HG03432 (cell line): ENCODE measurements at regions not wholly inside any gene's neighbourhood (a gene's known extent, or its start where the extent isn't known, plus 50 kb on each side); places are given as distances from the start of the nearest gene placed in this dataset.
"Not testable (repeated sequence)": the region's sequence is repeated elsewhere in the genome, so short reads cannot be mapped to it uniquely, and the experiment has no call there.

ENCODE experiments used
- ATAC-seq: cut with Tn5 transposase; IDR thresholded peaks from one replicate; pipeline ENCODE4 v1.9.1; 2021; ENCODE audit warnings: mild to moderate bottlenecking, moderate library complexity; ENCODE audit not compliant: unreplicated experiment

DNA sequence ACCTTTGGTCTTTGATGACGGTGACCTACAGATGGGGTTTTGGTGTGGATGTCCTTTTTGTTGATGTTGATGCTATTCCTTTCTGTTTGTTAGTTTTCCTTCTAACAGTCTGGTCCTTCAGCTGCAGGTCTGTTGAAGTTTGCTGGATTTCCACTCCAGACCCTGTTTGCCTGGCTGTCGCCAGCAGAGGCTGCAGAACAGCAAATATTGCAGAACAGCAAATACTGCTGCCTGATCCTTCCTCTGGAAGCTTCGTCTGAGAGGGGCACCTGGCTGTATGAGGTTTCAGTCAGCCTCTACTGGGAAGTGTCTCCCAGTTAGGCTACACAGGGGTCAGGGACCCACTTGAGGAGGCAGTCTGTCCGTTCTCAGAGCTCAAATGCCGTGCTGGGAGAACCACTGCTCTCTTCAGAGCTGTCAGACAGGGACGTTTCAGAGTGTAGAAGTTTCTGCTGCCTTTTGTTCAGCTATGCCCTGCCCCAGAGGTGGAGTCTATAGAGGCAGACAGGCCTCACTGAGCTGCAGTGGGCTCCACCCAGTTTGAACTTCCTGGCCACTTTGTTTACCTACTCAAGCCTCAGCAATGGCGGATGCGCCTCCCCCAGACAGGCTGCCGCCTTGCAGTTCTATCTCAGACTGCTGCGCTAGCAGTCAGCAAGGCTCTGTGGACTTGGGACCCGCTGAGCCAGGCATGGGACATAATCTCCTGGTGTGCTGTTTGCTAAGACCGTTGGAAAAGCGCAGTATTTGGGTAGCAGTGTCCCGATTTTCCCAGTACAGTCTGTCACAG, 156.4 kb upstream of the NR3C2 start:
- not testable (repeated sequence) for ATAC-seq

- ATAC-seq: no peak
These were observed 147.0 kb upstream of the NR3C2 start for GRCh38 chr4:148589182-148589581.

DNA sequence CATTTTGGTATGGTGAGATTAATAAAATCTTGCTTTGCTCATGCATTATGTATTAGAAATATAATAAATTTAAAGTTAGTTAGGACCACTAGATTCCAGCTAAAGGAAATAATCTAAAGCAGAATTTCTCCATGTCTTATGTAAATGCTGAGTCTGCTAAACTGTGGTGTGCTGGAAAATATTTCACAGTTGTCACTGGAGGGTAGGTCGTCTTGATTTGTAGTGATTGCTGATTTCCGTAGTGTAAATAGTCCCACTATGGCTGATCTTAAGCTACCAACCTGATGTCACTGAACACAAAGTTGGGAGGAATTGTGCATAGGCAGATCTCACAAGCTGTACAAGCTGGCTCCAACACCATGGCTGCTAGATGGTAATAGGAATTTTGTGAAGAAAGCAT, 133.4 kb upstream of the NR3C2 start:
- no peak for ATAC-seq

- no peak for ATAC-seq
These were observed 132.7 kb upstream of the NR3C2 start for GRCh38 chr4:148574911-148575310.

GRCh38 chr4:148574502-148574901, 132.3 kb upstream of the NR3C2 start:
- ATAC-seq: no peak

DNA sequence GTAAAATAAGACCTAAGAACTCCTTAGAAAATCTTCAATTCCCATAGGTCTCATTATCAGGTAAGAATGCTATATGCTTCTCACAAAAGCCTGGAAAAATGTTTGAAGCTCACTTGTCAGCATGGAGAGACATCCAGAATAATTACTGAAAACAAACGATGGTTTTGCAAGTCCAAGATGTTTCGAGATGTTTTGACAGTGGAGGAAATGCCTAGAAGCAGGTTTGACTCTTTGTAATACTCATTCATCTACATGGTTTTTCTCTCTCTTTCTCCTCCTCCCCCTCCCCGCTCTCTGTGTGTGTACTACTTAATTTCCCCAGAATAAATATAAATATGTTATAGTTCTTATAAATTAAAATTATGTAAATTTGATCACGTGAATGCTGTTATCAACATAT, 131.9 kb upstream of the NR3C2 start:
- ATAC-seq: no peak

GRCh38 chr4:148573296-148573695, 131.1 kb upstream of the NR3C2 start:
- no peak for ATAC-seq

GRCh38 chr4:148565801-148566200, 123.6 kb upstream of the NR3C2 start:
- ATAC-seq: no peak

GRCh38 chr4:148563684-148564083, 121.5 kb upstream of the NR3C2 start:
- ATAC-seq: no peak

GRCh38 chr4:148561467-148561866, 119.3 kb upstream of the NR3C2 start:
- ATAC-seq: no peak

DNA sequence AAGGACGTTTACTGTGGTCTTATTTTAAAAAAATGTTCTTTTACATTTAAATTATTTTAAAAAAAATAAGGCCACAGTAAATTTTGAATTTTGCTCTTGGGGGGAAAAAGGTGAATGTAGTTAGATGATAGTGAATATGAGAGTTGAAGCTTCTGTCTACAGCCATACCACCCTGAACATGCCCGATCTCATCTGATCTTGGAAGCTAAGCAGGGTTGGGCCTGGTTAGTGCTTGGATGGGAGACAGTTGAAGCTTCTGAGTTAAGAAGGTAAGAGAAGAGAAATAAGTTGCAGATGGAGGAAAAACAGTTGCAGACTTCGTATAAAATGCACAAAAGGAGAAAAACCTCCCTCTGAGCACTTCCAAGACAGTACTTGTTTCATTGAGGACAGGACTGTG, 115.6 kb upstream of the NR3C2 start:
- ATAC-seq: no peak

GRCh38 chr4:148550788-148551187, 108.6 kb upstream of the NR3C2 start:
- no peak for ATAC-seq

- no peak for ATAC-seq
These were observed 100.9 kb upstream of the NR3C2 start for GRCh38 chr4:148542922-148543623.

DNA sequence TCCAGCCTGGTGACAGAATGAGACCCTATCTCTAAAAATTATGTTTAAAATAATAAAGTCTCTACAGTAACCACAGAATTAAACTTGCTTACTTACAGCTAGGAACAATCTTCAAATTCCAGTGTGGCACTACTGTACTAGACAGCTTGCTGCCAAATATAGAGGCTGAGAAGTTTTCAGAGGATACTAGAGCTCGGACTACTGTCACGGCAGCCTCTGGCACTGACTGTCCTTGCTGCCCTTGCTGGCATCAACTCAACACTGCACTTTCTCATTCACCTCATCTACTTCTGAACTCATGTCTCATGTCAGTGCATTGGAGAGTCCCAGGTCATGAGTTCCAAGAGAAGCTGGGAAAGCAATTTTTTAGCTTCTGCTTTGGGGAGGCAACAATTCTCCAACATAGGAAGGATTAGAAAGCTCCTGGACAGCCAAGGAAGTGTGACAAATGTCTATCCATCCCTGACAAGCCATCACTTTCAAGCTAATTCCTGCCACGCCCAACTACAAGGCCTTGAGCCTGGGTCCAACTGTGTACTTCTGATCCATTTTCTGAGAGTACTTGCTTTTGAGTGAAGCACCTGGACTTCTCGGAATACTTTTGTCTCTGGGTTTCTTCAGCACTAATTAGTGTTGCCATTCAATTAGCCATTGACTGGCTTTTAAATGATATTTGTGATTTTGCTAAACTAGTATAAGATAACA, 98.6 kb upstream of the NR3C2 start:
- no peak for ATAC-seq

- ATAC-seq: no peak
These were observed 97.2 kb upstream of the NR3C2 start for GRCh38 chr4:148539387-148539786.

GRCh38 chr4:148533851-148534250, 91.6 kb upstream of the NR3C2 start:
- ATAC-seq: not testable (repeated sequence)

DNA sequence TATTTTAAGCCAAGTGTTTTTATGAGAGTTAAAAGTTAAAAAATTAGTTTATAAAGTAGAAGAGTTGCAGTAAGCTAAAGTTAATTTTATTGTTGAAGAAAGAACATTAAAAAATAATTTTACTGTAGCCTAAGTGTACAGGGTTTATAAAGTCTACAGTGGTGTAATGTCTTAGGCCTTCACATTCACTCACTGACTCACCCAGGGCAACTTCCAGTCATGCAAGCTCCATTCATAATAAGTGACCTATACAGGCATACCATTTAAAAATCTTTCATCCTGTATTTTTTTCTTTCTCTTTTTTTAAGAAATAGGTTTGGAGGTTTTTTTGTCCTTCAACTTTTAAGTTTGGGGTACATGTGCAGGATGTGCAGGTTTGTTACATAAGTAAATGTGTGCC, 87.9 kb upstream of the NR3C2 start:
- no peak for ATAC-seq

DNA sequence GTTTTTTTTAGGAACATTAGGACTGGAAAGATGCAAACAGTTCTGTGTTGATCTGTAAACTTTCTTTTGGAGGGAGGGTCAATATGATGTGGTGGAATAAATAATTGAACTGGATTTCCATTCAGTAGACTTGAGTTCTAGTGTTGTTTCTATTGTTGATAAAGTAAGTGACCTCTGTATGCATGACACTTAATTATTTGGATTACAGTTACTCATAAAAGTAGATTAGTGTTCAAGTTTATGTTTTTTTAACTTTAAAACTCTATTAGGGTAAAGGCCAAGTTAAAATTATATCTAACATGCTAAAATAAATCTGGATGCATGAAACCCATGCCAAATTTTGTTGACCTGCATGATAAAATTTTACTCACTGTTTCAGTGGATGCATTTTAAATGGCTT, 85.4 kb upstream of the NR3C2 start:
- ATAC-seq: no peak

- ATAC-seq: no peak
These were observed 80.8 kb upstream of the NR3C2 start for GRCh38 chr4:148522995-148523394.

DNA sequence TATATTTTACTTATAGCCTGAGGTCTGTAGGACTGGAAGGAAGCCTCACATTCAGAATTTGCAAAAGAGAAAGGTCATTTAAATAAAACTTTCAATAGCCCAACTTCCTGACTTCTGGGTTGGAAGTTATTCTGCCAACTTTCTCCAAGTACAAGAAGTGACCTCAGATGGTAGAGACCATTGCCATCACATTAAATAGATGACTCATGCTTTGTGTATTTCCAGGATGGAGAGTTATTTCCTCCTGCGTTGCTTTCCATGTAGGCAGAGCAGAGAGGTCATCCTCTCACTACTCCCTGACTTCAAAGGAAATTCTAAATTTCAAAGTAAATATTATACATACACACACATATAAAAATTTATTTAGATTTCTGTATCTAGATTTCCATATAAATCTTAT, 73.0 kb upstream of the NR3C2 start:
- no peak for ATAC-seq

DNA sequence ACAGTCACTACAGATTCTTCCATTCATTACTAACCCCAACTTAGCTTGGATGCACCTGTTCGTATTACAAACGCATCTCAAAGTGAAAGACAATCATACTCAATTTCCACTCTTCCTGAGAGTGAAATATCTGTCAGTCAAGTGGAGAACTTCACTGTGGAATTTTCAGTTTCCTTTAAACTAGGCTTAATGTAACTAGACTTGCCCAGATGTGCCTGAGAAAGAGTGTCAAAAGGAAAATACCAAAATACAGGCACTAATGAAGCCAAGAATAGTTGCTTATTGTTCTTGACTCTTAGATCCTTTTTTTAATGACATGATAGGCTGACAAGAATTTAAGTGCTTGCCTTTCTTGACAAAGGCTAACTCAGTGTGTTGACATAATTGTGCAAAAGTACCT, 72.4 kb upstream of the NR3C2 start:
- ATAC-seq: no peak

DNA sequence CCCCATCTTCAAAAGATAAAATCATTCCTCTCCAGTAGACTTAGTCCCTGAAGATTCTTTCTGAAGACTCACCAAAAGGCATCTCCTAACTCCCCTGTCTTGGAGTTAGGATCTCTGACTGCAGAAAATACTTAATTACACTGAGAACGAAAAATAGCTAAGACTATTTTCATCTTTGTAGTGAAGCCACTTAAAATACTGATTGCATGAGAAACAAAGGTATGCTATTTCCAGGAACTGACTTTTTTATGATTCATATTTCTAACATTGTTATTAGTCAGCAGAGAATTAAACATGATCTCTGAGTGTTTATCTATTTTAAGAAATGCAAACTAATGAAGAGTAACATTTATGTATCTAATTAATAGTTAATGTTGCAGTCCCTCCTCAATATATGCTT, 71.8 kb upstream of the NR3C2 start:
- no peak for ATAC-seq
